Body of pancreas (tissue), 4 donors: ENCODE measurements at regions not wholly inside any gene's neighbourhood (a gene's known extent, or its start where the extent isn't known, plus 50 kb on each side); places are given as distances from the start of the nearest gene placed in this dataset.

Experiments
- ATAC-seq: fragments of 150-250 bp; one replicate; pipeline ENCODE4 v1.9.1; 2016
- DNase-seq, 4 donors: peaks; one replicate each; pipeline ENCODE4 v3.0.0-alpha.2; 2019
- H3K27ac ChIP-seq, 4 donors: fragments of 200-600 bp; sonication (generic); 1 replicate in 3 of 4; 2 replicates in 1 of 4; pipeline versions ENCODE4 v1.5.1 to v1.6.1; 2016 to 2019; ENCODE audit warnings: mild to moderate bottlenecking in 1 of 4, mixed read lengths in 1 of 4, moderate library complexity in 1 of 4
- H3K27me3 ChIP-seq, 2 donors: fragments of 200-600 bp; sonication (generic); one replicate each; pipeline ENCODE4 v1.6.0; 2016; ENCODE audit warnings: mild to moderate bottlenecking in 1 of 2
- H3K36me3 ChIP-seq, 2 donors: fragments of 200-600 bp; sonication (generic); replicated peaks in 1 of 2; 2 replicates each; pipeline ENCODE4 v1.5.1; 2016; ENCODE audit warnings: low read depth in 2 of 2; ENCODE audit not compliant: insufficient read depth in 1 of 2
- H3K4me1 ChIP-seq: fragments of 200-600 bp; sonication (generic); one replicate; pipeline ENCODE4 v1.6.0; 2016
- H3K4me3 ChIP-seq, 2 donors: fragments of 200-600 bp; sonication (generic); 1 replicate in 1 of 2; 2 replicates in 1 of 2; pipeline ENCODE4 v1.5.1; 2016 to 2019
- H3K9me3 ChIP-seq, 3 donors: fragments of 200-600 bp; sonication (generic); 1 replicate in 2 of 3; 2 replicates in 1 of 3; pipeline ENCODE4 v1.5.1; 2016
- POLR2A ChIP-seq, 3 donors: fragments of 450-650 bp; IDR thresholded peaks; one replicate each; pipeline ENCODE4 v1.6.1; 2016; ENCODE audit warnings: antibody characterized with exemption in 3 of 3, mild to moderate bottlenecking in 2 of 3
- WGBS, 2 donors: methylation state at CpG; one replicate each; pipeline ENCODE4 v1.1.5; 2017; 5-methylcytosine and 5-hydroxymethylcytosine counted together
- intact Hi-C: fragments of 100-400 bp; cut with DNase I; formaldehyde crosslinking; loops from one replicate; pipeline ENCODE4 v1.15.1; 2023
- TF ChIP-seq, protein P1 (sequence below), 7 experiments: fragments of 450-650 bp in 4 of 7; fragments of 200-600 bp in 3 of 7; sonication (generic) in 3 of 7; IDR thresholded peaks; one replicate each; pipeline ENCODE4 v1.5.1; 2016 to 2019; ENCODE audit warnings: antibody characterized with exemption in 7 of 7

DNA sequence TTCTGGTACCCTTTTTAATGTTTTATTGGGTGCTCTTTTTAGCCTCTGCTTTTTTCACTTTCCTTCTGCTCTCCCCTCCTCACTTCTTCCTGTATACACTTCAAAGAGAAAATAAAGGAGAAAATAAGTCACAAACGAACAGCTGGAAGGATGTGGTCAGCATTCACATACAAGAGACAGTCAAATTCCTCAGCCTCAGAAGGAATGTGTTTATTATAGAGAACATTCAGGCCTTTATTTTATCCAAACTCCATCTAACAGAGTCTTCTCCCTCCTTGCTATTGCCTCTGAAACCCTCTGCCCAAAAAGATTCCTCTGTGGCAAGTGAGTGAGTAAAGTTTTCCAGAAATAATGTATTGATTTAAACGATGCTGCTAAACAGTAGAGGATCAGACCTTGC is 490.4 kb downstream of the FRK start:
- Histone ChIP-seq H3K36me3 (no peaks in the 10 kb centered on the region), H3K4me1 (no peaks in the 10 kb centered on the region), H3K9me3 (peaks cover 0 to 4% (median 0%) of the 10 kb centered on the region in 3 donors), H3K27ac (no peak overlapping the region), H3K4me3 (no peak overlapping the region), H3K27me3 (no peaks in the 10 kb centered on the region)
- intact Hi-C loops: no loop called here
- DNase-seq (no peak), ATAC-seq (no peak)
- no peak for TF ChIP-seq POLR2A (IDR thresholded peaks at IDR 0.05)
- TF ChIP-seq, protein P1, sequence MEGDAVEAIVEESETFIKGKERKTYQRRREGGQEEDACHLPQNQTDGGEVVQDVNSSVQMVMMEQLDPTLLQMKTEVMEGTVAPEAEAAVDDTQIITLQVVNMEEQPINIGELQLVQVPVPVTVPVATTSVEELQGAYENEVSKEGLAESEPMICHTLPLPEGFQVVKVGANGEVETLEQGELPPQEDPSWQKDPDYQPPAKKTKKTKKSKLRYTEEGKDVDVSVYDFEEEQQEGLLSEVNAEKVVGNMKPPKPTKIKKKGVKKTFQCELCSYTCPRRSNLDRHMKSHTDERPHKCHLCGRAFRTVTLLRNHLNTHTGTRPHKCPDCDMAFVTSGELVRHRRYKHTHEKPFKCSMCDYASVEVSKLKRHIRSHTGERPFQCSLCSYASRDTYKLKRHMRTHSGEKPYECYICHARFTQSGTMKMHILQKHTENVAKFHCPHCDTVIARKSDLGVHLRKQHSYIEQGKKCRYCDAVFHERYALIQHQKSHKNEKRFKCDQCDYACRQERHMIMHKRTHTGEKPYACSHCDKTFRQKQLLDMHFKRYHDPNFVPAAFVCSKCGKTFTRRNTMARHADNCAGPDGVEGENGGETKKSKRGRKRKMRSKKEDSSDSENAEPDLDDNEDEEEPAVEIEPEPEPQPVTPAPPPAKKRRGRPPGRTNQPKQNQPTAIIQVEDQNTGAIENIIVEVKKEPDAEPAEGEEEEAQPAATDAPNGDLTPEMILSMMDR (IDR thresholded peaks at IDR 0.05): no peak
- WGBS, 2 donors: 30 to 42% methylated on average over 2 of the region's 2 CpGs

DNA sequence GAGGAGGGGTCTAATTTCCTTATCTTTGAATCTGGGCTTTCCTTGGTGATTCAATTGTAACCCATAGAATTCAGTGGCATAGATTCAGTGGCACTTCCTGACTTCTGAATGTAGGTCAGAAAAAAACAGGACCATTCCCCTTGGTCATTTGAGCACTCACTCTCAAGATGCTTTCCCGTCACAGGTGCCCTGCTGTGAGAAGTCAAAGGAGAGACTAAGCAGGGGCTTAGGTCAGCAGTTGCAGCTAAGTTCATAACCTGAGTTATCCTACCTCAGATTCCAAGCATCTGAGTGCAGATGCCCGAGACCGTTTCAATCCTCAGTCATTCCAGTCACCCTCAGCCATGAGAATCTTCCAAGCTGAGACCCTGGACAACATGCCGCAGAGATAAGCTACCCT is 506.6 kb downstream of the FRK start:
- intact Hi-C loops: no loop called here
- H3K4me1 ChIP-seq: peaks cover 9% of the 10 kb centered on the region
- no peak overlapping the region for H3K4me3 ChIP-seq
- WGBS, 2 donors: 77 to 95% methylated on average over 4 of the region's 4 CpGs
- TF ChIP-seq POLR2A (IDR thresholded peaks at IDR 0.05): no peak
- TF ChIP-seq, protein P1 (IDR thresholded peaks at IDR 0.05): no peak
- ATAC-seq: no peak
- no peak overlapping the region for H3K27ac ChIP-seq
- no peaks in the 10 kb centered on the region for H3K36me3 ChIP-seq
- DNase-seq: no peak
- no peaks in the 10 kb centered on the region for H3K27me3 ChIP-seq
- no peaks in the 10 kb centered on the region for H3K9me3 ChIP-seq

DNA sequence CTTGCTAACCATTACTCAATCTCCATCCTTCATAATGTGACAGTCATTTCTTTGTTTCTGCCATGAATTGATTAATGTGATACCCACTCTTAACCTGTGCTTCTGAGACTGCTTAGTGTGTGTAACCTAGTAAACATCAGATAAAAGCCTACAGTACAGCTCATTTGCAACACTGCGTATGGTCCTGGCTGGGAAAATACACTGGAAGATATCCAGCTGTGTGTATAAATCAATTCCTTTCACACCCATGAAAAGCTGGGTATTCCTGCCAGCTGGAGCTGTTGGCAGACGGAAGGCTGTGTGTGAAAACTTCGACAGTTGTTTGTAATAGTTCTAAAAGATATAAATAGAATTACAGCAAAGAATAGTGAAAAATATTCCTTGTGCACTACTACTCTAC is 509.2 kb downstream of the FRK start:
- Histone ChIP-seq H3K9me3 (no peaks in the 10 kb centered on the region), H3K27me3 (no peaks in the 10 kb centered on the region), H3K4me1 (peaks cover 9% of the 10 kb centered on the region), H3K4me3 (no peak overlapping the region), H3K36me3 (no peaks in the 10 kb centered on the region), H3K27ac (no peak overlapping the region)
- WGBS, 2 donors: 7 to 10% methylated on average over 3 of the region's 3 CpGs
- intact Hi-C loops: no loop called here
- ATAC-seq: peak; percentile 76
- DNase-seq: peak; percentile 13 to 38 (median 22)
- TF ChIP-seq, protein P1 (IDR thresholded peaks at IDR 0.05): no peak
- no peak for TF ChIP-seq POLR2A (IDR thresholded peaks at IDR 0.05)

DNA sequence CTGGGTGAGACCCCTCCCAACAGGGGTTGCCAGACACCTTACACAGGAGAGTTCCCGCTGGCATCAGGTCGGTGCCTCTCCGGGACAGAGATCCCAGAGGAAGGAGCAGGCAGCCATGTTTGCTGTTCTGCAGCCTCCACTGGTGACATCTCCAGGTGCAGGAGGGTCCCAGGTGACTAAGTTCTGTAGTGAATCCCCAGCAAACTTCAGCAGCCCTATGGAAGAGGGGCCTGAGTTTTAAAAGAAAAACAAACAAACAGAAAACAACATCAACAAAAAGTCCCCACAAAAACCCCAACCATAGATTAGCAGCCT is 515.1 kb downstream of the FRK start:
- intact Hi-C loops: no loop called here
- no peak for ATAC-seq
- 75 to 87% methylated on average over 3 of the region's 3 CpGs for WGBS, 2 donors

More for the DNA sequence above, 515.1 kb downstream of the FRK start:
- Histone ChIP-seq H3K27me3 (no peaks in the 10 kb centered on the region), H3K4me1 (no peaks in the 10 kb centered on the region), H3K27ac (no peak overlapping the region), H3K36me3 (no peaks in the 10 kb centered on the region), H3K4me3 (no peak overlapping the region), H3K9me3 (no peaks in the 10 kb centered on the region)
- no peak for DNase-seq
- no peak for TF ChIP-seq POLR2A (IDR thresholded peaks at IDR 0.05)
- TF ChIP-seq, protein P1 (IDR thresholded peaks at IDR 0.05): no peak
